ENCODE measurements at regions not wholly inside any gene's neighbourhood (a gene's known extent, or its start where the extent isn't known, plus 50 kb on each side); places are given as distances from the start of the nearest gene placed in this dataset.

- TF ChIP-seq CTCF (conservative IDR thresholded peaks at IDR 0.05; ENCODE audit: low read length) = no peak
- no peak for TF ChIP-seq EZH2phosphoT487 (IDR thresholded peaks at IDR 0.05; ENCODE audit: borderline replicate concordance)
Measured at GRCh38 chr10:32166365-32166764, 110.1 kb upstream of the KIF5B start.

All from Loucy (cell line).